K562 (cell line): ENCODE measurements at regions not wholly inside any gene's neighbourhood (a gene's known extent, or its start where the extent isn't known, plus 50 kb on each side); places are given as distances from the start of the nearest gene placed in this dataset.

ENCODE experiments used
- ATAC-seq: fragments of 200-7000 bp; cut with Tn5 transposase; 3 replicates; pipeline ENCODE4 v1.9.1; 2020; ENCODE audit warnings: moderate library complexity
- BruUV-seq: library from RNA; stranded (reverse); fragments of 400-500 nt; replicated peaks from 2 replicates; lab custom pipeline; 2021; lab: Mats Ljungman, UMichigan
- CTCF ChIA-PET: fragments of 300-600 bp; formaldehyde crosslinking; extraction: SDS; loops from one replicate; lab custom pipeline; 2021; ENCODE audit warnings: low intra/inter-chr PET ratio; lab: Yijun Ruan, JAX
- POLR2A ChIA-PET: fragments of 300-600, 350-650 bp; sonication (Branson Sonifier 250); formaldehyde crosslinking; extraction: SDS; loops from one replicate; lab custom pipeline; 2021; ENCODE audit warnings: antibody characterized with exemption, inconsistent platforms; lab: Yijun Ruan, JAX
- DNase-seq, 4 experiments: peaks; one replicate each; pipeline versions ENCODE4 v3.0.0 to v3.0.0-alpha.2; 2011 to 2018; ENCODE audit warnings: low spot score in 3 of 4, mixed read lengths in 3 of 4; ENCODE audit errors: extremely low read depth in 1 of 4
- FAIRE-seq: peaks from 2 replicates; lab custom pipeline; 2011; peaks lifted over from hg19 to GRCh38; lab: Jason Lieb, UNC
- H2AFZ ChIP-seq: 2 replicates; pipeline ENCODE4 v1.6.0; 2011; ENCODE audit warnings: low read depth, low read length, control low read depth, inconsistent platforms
- H3K27ac ChIP-seq: fragments of 200-600 bp; 3 replicates; pipeline ENCODE4 v1.8.0; 2011; ENCODE audit warnings: low read depth, mild to moderate bottlenecking, control low read depth, inconsistent platforms, low read length, moderate library complexity, mixed read lengths; ENCODE audit errors: extremely low read depth
- H3K27me3 ChIP-seq, 2 experiments: fragments of 300-600 bp in 1 of 2; 2 replicates in 1 of 2; 3 replicates in 1 of 2; pipeline versions ENCODE4 v1.6.0 to v1.8.0; 2011; ENCODE audit warnings: inconsistent platforms in 2 of 2, low read length in 2 of 2, mild to moderate bottlenecking in 1 of 2, mixed read lengths in 1 of 2, moderate library complexity in 1 of 2; ENCODE audit not compliant: control insufficient read depth in 2 of 2, insufficient read depth in 2 of 2
- H3K36me3 ChIP-seq: fragments of 300-600 bp; 3 replicates; pipeline ENCODE4 v1.8.0; 2011; ENCODE audit warnings: mild to moderate bottlenecking, low read length, inconsistent platforms; ENCODE audit not compliant: control insufficient read depth, insufficient read depth
- H3K4me1 ChIP-seq, 2 experiments: fragments of 200-600 bp in 1 of 2; replicated peaks in 1 of 2; 2 replicates in 1 of 2; 3 replicates in 1 of 2; pipeline versions ENCODE4 v1.5.1 to v1.8.0; 2011; ENCODE audit warnings: inconsistent platforms in 2 of 2, low read length in 2 of 2, mild to moderate bottlenecking in 1 of 2, mixed read lengths in 1 of 2, moderate library complexity in 1 of 2; ENCODE audit not compliant: control insufficient read depth in 2 of 2, insufficient read depth in 2 of 2
- H3K4me2 ChIP-seq: 2 replicates; pipeline ENCODE4 v1.6.1; 2011; ENCODE audit warnings: low read length, control low read depth, inconsistent platforms, mixed read lengths; ENCODE audit not compliant: insufficient read depth
- H3K4me3 ChIP-seq: fragments of 200-600 bp; sonication (generic), shearing (Covaris generic); 2 replicates; pipeline ENCODE4 v1.5.1; 2016; ENCODE audit warnings: control low read depth, inconsistent platforms
- H3K79me2 ChIP-seq: fragments of 200-600 bp; 3 replicates; pipeline ENCODE4 v1.8.0; 2011; ENCODE audit warnings: low read length, inconsistent platforms; ENCODE audit not compliant: control insufficient read depth, insufficient read depth
- H3K9ac ChIP-seq, 2 experiments: 2 replicates each; pipeline versions ENCODE4 v1.6.0 to v1.6.1; 2011; ENCODE audit warnings: low read depth in 2 of 2, low read length in 2 of 2, control low read depth in 1 of 2, inconsistent platforms in 1 of 2, mild to moderate bottlenecking in 1 of 2, mixed read lengths in 1 of 2; ENCODE audit not compliant: insufficient read depth in 1 of 2
- H3K9me1 ChIP-seq: one replicate; pipeline ENCODE4 v1.6.0; 2011; ENCODE audit warnings: inconsistent platforms, mild to moderate bottlenecking, low read length, moderate library complexity; ENCODE audit not compliant: control insufficient read depth, insufficient read depth
- H3K9me3 ChIP-seq: replicated peaks from 2 replicates; pipeline ENCODE4 v1.5.1; 2011; ENCODE audit warnings: low read depth, low read length, inconsistent platforms; ENCODE audit not compliant: control insufficient read depth, insufficient read depth
- H4K20me1 ChIP-seq: replicated peaks from 2 replicates; pipeline ENCODE4 v1.6.1; 2011; ENCODE audit warnings: low read length, inconsistent platforms, mixed read lengths; ENCODE audit not compliant: control insufficient read depth, insufficient read depth
- BACH1 ChIP-seq: fragments of 200-800 bp; sonication (Bioruptor generic); IDR thresholded peaks from 2 replicates; pipeline ENCODE4 v1.6.1; 2016; ENCODE audit warnings: missing genetic modification characterization, missing compliant biosample characterization
- CCAR2 ChIP-seq: fragments of 200-400 bp; formaldehyde crosslinking; IDR thresholded peaks from 2 replicates; pipeline ENCODE4 v1.6.1; 2017; ENCODE audit warnings: mild to moderate bottlenecking, low read depth, low read length
- FOXJ3 ChIP-seq: sonication (generic); formaldehyde crosslinking; IDR thresholded peaks from 2 replicates; pipeline ENCODE4 v1.4.0; 2020; ENCODE audit warnings: mild to moderate bottlenecking, missing genetic modification reagents
- KDM5B ChIP-seq: fragments of 200-600 bp; sonication (generic); IDR thresholded peaks from 2 replicates; pipeline ENCODE4 v1.6.1; 2012; ENCODE audit warnings: low read depth, mild to moderate bottlenecking, moderate library complexity, low read length, control low read depth, inconsistent platforms; ENCODE audit not compliant: insufficient replicate concordance
- L3MBTL2 ChIP-seq: fragments of 450-650 bp; IDR thresholded peaks from 2 replicates; pipeline ENCODE4 v1.6.1; 2016; ENCODE audit warnings: mild to moderate bottlenecking, moderate library complexity
- MTA3 ChIP-seq: fragments of 450-650 bp; formaldehyde crosslinking; IDR thresholded peaks from 2 replicates; pipeline ENCODE4 v1.6.1; 2017; ENCODE audit warnings: mild to moderate bottlenecking, borderline replicate concordance
- PTTG1 ChIP-seq: fragments of 450-650 bp; IDR thresholded peaks from 2 replicates; pipeline ENCODE4 v1.6.1; 2016; ENCODE audit warnings: low read depth, mild to moderate bottlenecking, missing genetic modification characterization, missing compliant biosample characterization
- SIRT6 ChIP-seq: IDR thresholded peaks from one replicate; pipeline ENCODE4 v1.6.1; 2012; ENCODE audit warnings: low read depth, mild to moderate bottlenecking, control low read depth, inconsistent platforms, low read length, moderate library complexity
- SREBF2 ChIP-seq: sonication (generic); formaldehyde crosslinking; IDR thresholded peaks from 2 replicates; pipeline ENCODE4 v1.4.0; 2020; ENCODE audit warnings: mild to moderate bottlenecking, missing genetic modification reagents
- TGIF2 ChIP-seq: sonication (generic); formaldehyde crosslinking; IDR thresholded peaks from 2 replicates; pipeline ENCODE4 v1.8.1; 2022; ENCODE audit warnings: mild to moderate bottlenecking, missing genetic modification reagents, moderate library complexity
- TOE1 ChIP-seq, 2 experiments: fragments of 450-650 bp in 1 of 2; sonication (generic) in 1 of 2; formaldehyde crosslinking in 1 of 2; IDR thresholded peaks; 2 replicates each; pipeline versions ENCODE4 v1.7.1 to v1.8.0; 2016 to 2022; ENCODE audit warnings: borderline replicate concordance in 2 of 2, mild to moderate bottlenecking in 2 of 2, antibody characterized with exemption in 1 of 2, inconsistent platforms in 1 of 2, low read depth in 1 of 2, missing genetic modification reagents in 1 of 2, moderate library complexity in 1 of 2
- ZBTB1 ChIP-seq: sonication (generic); formaldehyde crosslinking; IDR thresholded peaks from 2 replicates; pipeline ENCODE4 v1.8.1; 2023; ENCODE audit warnings: missing genetic modification reagents, low read depth, mild to moderate bottlenecking, borderline replicate concordance
- ZFP1 ChIP-seq: fragments of 450-650 bp; formaldehyde crosslinking; IDR thresholded peaks from 2 replicates; pipeline ENCODE4 v1.4.0; 2020; ENCODE audit warnings: mild to moderate bottlenecking, mixed read lengths
- ZNF324 ChIP-seq: fragments of 250-450 bp; sonication (Bioruptor Pico); IDR thresholded peaks from 2 replicates; pipeline ENCODE4 v1.4.0; 2020; ENCODE audit warnings: mild to moderate bottlenecking
- ZNF561 ChIP-seq: fragments of 450-650 bp; formaldehyde crosslinking; conservative IDR thresholded peaks from 2 replicates; pipeline ENCODE4 v1.4.0; 2020; ENCODE audit warnings: mild to moderate bottlenecking, moderate library complexity
- WGBS: fragments of 100-300 bp; shearing (Covaris generic); methylation state at CpG from one replicate; pipeline ENCODE4 v1.1.6; 2016; ENCODE audit warnings: low coverage, mixed read lengths; ENCODE audit not compliant: insufficient coverage; ENCODE audit errors: missing lambda C conversion rate; 5-methylcytosine and 5-hydroxymethylcytosine counted together
- in situ Hi-C: fragments of 300-500 bp; cut with MboI; formaldehyde crosslinking; loops from 4 replicates; pipeline ENCODE4 v1.15.0; 2018; ENCODE audit warnings: inconsistent platforms, mixed read lengths
- intact Hi-C: fragments of 100-400 bp; cut with micrococcal nuclease; formaldehyde crosslinking; loops from 2 replicates; pipeline ENCODE4 v1.14.2; 2022
- TF ChIP-seq, protein P1 (sequence below): fragments of 450-650 bp; formaldehyde crosslinking; IDR thresholded peaks from 2 replicates; pipeline ENCODE4 v1.4.0; 2020; ENCODE audit warnings: mild to moderate bottlenecking, moderate library complexity
- TF ChIP-seq, protein P2 (sequence below), 2 experiments: IDR thresholded peaks in 1 of 2; conservative IDR thresholded peaks in 1 of 2; 2 replicates each; pipeline ENCODE4 v1.6.1; 2016; ENCODE audit warnings: low read depth in 2 of 2, mild to moderate bottlenecking in 1 of 2, missing compliant biosample characterization in 1 of 2, missing genetic modification characterization in 1 of 2, moderate library complexity in 1 of 2
- TF ChIP-seq, protein P3 (sequence below): sonication (generic); formaldehyde crosslinking; IDR thresholded peaks from 2 replicates; pipeline ENCODE4 v1.8.0; 2022; ENCODE audit warnings: mild to moderate bottlenecking, missing genetic modification reagents

DNA sequence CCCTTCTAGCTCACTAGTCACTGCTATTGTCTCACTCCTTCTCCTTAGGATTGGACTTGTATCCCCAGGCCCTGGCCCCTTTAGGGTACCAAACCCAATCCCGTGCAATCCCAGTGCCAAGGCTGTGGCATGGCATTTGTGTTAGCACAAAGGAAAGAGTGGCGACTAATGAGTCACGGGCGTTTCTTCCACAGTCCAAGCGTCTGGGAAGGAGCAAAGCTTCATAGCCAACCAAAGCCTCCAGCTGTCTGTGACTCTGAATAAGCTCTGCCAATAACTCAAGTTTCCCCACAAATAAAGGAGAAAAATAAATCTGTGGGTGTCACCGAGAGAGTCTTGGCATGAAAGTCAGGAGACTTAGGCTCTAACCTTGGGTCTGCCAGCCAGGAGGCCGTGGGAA is 54.6 kb upstream of the COX10 start:
- H3K9ac ChIP-seq = no peak overlapping the region
- TF ChIP-seq PTTG1 (tag) (no peak), MTA3 (no peak), KDM5B (no peak), TOE1 (IDR thresholded peaks at IDR 0.05; ENCODE audit: borderline replicate concordance) (no peak), TOE1 (CRISPR knock-in tag; IDR thresholded peaks at IDR 0.05; ENCODE audit: borderline replicate concordance, low read depth) (no peak), ZNF324 (no peak), CCAR2 (no peak), ZBTB1 (CRISPR knock-in tag) (no peak), FOXJ3 (CRISPR knock-in tag) (no peak), TGIF2 (no peak), SREBF2 (CRISPR knock-in tag) (no peak), L3MBTL2 (no peak), BACH1 (tag) (no peak), SIRT6 (no peak), ZFP1 (CRISPR knock-in tag) (no peak), ZNF561 (no peak)
- TF ChIP-seq, protein P1, sequence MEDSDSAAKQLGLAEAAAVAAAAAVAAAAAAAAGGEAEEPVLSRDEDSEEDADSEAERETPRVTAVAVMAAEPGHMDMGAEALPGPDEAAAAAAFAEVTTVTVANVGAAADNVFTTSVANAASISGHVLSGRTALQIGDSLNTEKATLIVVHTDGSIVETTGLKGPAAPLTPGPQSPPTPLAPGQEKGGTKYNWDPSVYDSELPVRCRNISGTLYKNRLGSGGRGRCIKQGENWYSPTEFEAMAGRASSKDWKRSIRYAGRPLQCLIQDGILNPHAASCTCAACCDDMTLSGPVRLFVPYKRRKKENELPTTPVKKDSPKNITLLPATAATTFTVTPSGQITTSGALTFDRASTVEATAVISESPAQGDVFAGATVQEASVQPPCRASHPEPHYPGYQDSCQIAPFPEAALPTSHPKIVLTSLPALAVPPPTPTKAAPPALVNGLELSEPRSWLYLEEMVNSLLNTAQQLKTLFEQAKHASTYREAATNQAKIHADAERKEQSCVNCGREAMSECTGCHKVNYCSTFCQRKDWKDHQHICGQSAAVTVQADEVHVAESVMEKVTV (CRISPR knock-in tag) = no peak
- TF ChIP-seq, protein P2, sequence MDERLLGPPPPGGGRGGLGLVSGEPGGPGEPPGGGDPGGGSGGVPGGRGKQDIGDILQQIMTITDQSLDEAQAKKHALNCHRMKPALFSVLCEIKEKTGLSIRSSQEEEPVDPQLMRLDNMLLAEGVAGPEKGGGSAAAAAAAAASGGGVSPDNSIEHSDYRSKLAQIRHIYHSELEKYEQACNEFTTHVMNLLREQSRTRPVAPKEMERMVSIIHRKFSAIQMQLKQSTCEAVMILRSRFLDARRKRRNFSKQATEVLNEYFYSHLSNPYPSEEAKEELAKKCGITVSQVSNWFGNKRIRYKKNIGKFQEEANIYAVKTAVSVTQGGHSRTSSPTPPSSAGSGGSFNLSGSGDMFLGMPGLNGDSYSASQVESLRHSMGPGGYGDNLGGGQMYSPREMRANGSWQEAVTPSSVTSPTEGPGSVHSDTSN (CRISPR knock-in tag; IDR thresholded peaks at IDR 0.05; ENCODE audit: low read depth) = no peak
- TF ChIP-seq, protein P2 (tag; conservative IDR thresholded peaks at IDR 0.05; ENCODE audit: low read depth) = no peak
- TF ChIP-seq, protein P3, sequence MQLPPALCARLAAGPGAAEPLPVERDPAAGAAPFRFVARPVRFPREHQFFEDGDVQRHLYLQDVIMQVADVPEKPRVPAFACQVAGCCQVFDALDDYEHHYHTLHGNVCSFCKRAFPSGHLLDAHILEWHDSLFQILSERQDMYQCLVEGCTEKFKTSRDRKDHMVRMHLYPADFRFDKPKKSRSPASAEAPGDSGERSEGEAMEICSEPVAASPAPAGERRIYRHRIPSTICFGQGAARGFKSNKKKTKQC (CRISPR knock-in tag) = no peak
- TF ChIP-seq, all 486 proteins: peak for 0
- intact Hi-C loops (no loop called here), in situ Hi-C loops (no loop called here)
- Histone ChIP-seq H3K9me1 (no peaks in the 10 kb centered on the region), H3K4me2 (no peak overlapping the region), H4K20me1 (no peaks in the 10 kb centered on the region; the same call in 1 of the 2 replicates), H2AFZ (no peak overlapping the region), H3K79me2 (no peaks in the 10 kb centered on the region), H3K36me3 (no peaks in the 10 kb centered on the region), H3K4me1 (peaks cover 0 to 6% of the 10 kb centered on the region in 2 experiments; a peak in 3 of 5 replicates), H3K27ac (no peak overlapping the region), H3K4me3 (no peak overlapping the region), H3K27me3 (peaks cover 5 to 24% of the 10 kb centered on the region in 2 experiments; a peak in 4 of 5 replicates), H3K9me3 (no peaks in the 10 kb centered on the region)
- FAIRE-seq (no peak), ATAC-seq (no peak), DNase-seq (no peak)
- BruUV-seq = no TSS peak
- WGBS = 6% methylated on average over 4 of the region's 7 CpGs
- CTCF ChIA-PET = no interaction called here
- POLR2A ChIA-PET = interaction anchor here (0.9 kb wide), 1 partner anchor 23 kb away, joined by 3 read pairs; no protein-coding TSS in a partner anchor
